ENCODE measurements at regions not wholly inside any gene's neighbourhood (a gene's known extent, or its start where the extent isn't known, plus 50 kb on each side); places are given as distances from the start of the nearest gene placed in this dataset.

DNA sequence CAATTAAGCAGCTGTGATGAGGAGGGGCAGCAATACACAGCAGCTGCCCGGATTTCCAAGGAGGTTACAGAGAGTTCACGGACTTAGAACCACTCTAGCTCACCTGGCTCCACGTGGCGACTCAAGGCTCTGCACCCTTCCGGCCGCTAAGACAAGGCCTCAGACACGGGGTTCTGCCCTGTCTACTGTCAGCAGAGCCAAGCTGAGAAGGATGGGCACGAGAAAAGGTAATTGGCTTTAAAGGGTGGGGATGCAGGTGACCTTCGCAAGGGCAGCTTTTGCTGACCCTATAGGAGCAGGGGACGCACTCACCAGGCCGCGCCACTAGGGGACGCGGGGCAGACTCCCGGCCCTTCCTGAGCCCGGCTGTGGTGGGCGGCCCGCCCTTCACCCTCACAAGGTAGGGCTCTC lies 152.4 kb downstream of the KIF20B start:
- TF ChIP-seq POLR2AphosphoS5 (IDR thresholded peaks at IDR 0.05) (no peak), POLR2A (IDR thresholded peaks at IDR 0.05; ENCODE audit: low read depth) (no peak)
- TF ChIP-seq, protein P1, sequence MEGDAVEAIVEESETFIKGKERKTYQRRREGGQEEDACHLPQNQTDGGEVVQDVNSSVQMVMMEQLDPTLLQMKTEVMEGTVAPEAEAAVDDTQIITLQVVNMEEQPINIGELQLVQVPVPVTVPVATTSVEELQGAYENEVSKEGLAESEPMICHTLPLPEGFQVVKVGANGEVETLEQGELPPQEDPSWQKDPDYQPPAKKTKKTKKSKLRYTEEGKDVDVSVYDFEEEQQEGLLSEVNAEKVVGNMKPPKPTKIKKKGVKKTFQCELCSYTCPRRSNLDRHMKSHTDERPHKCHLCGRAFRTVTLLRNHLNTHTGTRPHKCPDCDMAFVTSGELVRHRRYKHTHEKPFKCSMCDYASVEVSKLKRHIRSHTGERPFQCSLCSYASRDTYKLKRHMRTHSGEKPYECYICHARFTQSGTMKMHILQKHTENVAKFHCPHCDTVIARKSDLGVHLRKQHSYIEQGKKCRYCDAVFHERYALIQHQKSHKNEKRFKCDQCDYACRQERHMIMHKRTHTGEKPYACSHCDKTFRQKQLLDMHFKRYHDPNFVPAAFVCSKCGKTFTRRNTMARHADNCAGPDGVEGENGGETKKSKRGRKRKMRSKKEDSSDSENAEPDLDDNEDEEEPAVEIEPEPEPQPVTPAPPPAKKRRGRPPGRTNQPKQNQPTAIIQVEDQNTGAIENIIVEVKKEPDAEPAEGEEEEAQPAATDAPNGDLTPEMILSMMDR (IDR thresholded peaks at IDR 0.05): no peak

Measured in esophagus muscularis mucosa (tissue), 3 donors.